Amygdala (tissue), 56 donors: ENCODE measurements at regions not wholly inside any gene's neighbourhood (a gene's known extent, or its start where the extent isn't known, plus 50 kb on each side); places are given as distances from the start of the nearest gene placed in this dataset.
A peak's percentile ranks its signal among the peaks of the same experiment; 100 is the strongest.
"Not testable (repeated sequence)": the region's sequence is repeated elsewhere in the genome, so short reads cannot be mapped to it uniquely, and the experiment has no call there.

Experiments
- DNase-seq, 56 donors: peaks; one replicate each; lab custom pipeline; 2025; lab: John Stamatoyannopoulos, UW

- no peak for DNase-seq
These were observed 314.3 kb downstream of the NUP35 start for GRCh38 chr2:183438541-183438940.

GRCh38 chr2:183455056-183455455, 330.8 kb downstream of the NUP35 start:
- DNase-seq: peak in 3 of 56 donors; percentile 5 to 28 (median 25)

- no peak for DNase-seq
These were observed 331.9 kb downstream of the NUP35 start for GRCh38 chr2:183456177-183456576.

- no peak for DNase-seq
These were observed 334.2 kb downstream of the NUP35 start for GRCh38 chr2:183458460-183458859.

- DNase-seq: no peak
These were observed 335.2 kb downstream of the NUP35 start for GRCh38 chr2:183459466-183459865.

- no peak for DNase-seq
These were observed 339.6 kb downstream of the NUP35 start for GRCh38 chr2:183463821-183464220.

GRCh38 chr2:183465048-183465447, 340.8 kb downstream of the NUP35 start:
- no peak for DNase-seq

- no peak for DNase-seq
These were observed 350.9 kb downstream of the NUP35 start for GRCh38 chr2:183474912-183475695.

GRCh38 chr2:183476490-183476889, 352.2 kb downstream of the NUP35 start:
- DNase-seq: no peak

GRCh38 chr2:183477296-183477695, 353.1 kb downstream of the NUP35 start:
- DNase-seq: no peak

- DNase-seq: not testable (repeated sequence)
These were observed 354.8 kb downstream of the NUP35 start for GRCh38 chr2:183478941-183479595.

GRCh38 chr2:183487326-183487725, 363.1 kb downstream of the NUP35 start:
- DNase-seq: no peak

- DNase-seq: no peak
These were observed 364.2 kb downstream of the NUP35 start for GRCh38 chr2:183488421-183488820.

GRCh38 chr2:183490489-183490888, 366.2 kb downstream of the NUP35 start:
- DNase-seq: no peak

- DNase-seq: peak in 25 of 56 donors; percentile 1 to 57 (median 12)
These were observed 366.7 kb downstream of the NUP35 start for GRCh38 chr2:183490914-183491313.

- no peak for DNase-seq
These were observed 368.8 kb downstream of the NUP35 start for GRCh38 chr2:183493040-183493439.

- DNase-seq: no peak
These were observed 370.8 kb downstream of the NUP35 start for GRCh38 chr2:183495079-183495478.

- DNase-seq: no peak
These were observed 371.5 kb downstream of the NUP35 start for GRCh38 chr2:183495589-183496267.

GRCh38 chr2:183497861-183498260, 373.6 kb downstream of the NUP35 start:
- no peak for DNase-seq

- no peak for DNase-seq
These were observed 381.7 kb downstream of the NUP35 start for GRCh38 chr2:183505911-183506310.

- no peak for DNase-seq
These were observed 386.9 kb downstream of the NUP35 start for GRCh38 chr2:183511154-183511553.
